BJ (cell line): ENCODE measurements at regions not wholly inside any gene's neighbourhood (a gene's known extent, or its start where the extent isn't known, plus 50 kb on each side); places are given as distances from the start of the nearest gene placed in this dataset.

Source experiments
- CTCF ChIA-PET: fragments of 350-600 bp; formaldehyde crosslinking; extraction: SDS; loops from one replicate; lab custom pipeline; 2021; ENCODE audit warnings: antibody characterized with exemption, inconsistent platforms; lab: Yijun Ruan, JAX
- POLR2A ChIA-PET: fragments of 300-600 bp; sonication (Branson Sonifier 250); formaldehyde crosslinking; extraction: SDS; loops from one replicate; lab custom pipeline; 2021; ENCODE audit warnings: antibody characterized with exemption; lab: Charles Lee
- DNase-seq: peaks from one replicate; pipeline ENCODE4 v3.0.0-alpha.2; 2011; ENCODE audit warnings: low read depth
- H3K27me3 ChIP-seq: 2 replicates; pipeline ENCODE4 v1.6.0; 2011; ENCODE audit warnings: low read length; ENCODE audit not compliant: control insufficient read depth, insufficient read depth
- H3K36me3 ChIP-seq: 2 replicates; pipeline ENCODE4 v1.5.1; 2011; ENCODE audit warnings: low read length; ENCODE audit not compliant: control insufficient read depth, insufficient read depth
- H3K4me3 ChIP-seq: 2 replicates; pipeline ENCODE4 v1.5.1; 2011; ENCODE audit warnings: low read depth, mild to moderate bottlenecking, control low read depth, low read length
- CTCF ChIP-seq: IDR thresholded peaks from 2 replicates; pipeline ENCODE4 v1.5.1; 2011; ENCODE audit warnings: low read depth, mild to moderate bottlenecking, control low read depth, inconsistent platforms, low read length, moderate library complexity; ENCODE audit not compliant: insufficient read depth

- no peak for TF ChIP-seq CTCF
- ChIA-PET POLR2A (no interaction called here), CTCF (no interaction called here)
- DNase-seq, result no peak
- no peaks in the 10 kb centered on the region for H3K36me3 ChIP-seq
- H3K4me3 ChIP-seq, result no peak overlapping the region
- H3K27me3 ChIP-seq, result no peaks in the 10 kb centered on the region
Observed at GRCh38 chr2:213233438-213234330, 50.6 kb upstream of the SPAG16 start.
